Activated T-cell treated with anti-CD3 and anti-CD28 coated beads for 4 hours (primary cell): ENCODE measurements at regions not wholly inside any gene's neighbourhood (a gene's known extent, or its start where the extent isn't known, plus 50 kb on each side); places are given as distances from the start of the nearest gene placed in this dataset.
A peak's percentile ranks its signal among the peaks of the same experiment; 100 is the strongest.

Experiments used
- DNase-seq: peaks from one replicate; pipeline ENCODE4 v3.0.0-alpha.2; 2020

- no peak for DNase-seq
Observed at GRCh38 chr11:27187848-27188621, 147.4 kb downstream of the BBOX1 start.

DNA sequence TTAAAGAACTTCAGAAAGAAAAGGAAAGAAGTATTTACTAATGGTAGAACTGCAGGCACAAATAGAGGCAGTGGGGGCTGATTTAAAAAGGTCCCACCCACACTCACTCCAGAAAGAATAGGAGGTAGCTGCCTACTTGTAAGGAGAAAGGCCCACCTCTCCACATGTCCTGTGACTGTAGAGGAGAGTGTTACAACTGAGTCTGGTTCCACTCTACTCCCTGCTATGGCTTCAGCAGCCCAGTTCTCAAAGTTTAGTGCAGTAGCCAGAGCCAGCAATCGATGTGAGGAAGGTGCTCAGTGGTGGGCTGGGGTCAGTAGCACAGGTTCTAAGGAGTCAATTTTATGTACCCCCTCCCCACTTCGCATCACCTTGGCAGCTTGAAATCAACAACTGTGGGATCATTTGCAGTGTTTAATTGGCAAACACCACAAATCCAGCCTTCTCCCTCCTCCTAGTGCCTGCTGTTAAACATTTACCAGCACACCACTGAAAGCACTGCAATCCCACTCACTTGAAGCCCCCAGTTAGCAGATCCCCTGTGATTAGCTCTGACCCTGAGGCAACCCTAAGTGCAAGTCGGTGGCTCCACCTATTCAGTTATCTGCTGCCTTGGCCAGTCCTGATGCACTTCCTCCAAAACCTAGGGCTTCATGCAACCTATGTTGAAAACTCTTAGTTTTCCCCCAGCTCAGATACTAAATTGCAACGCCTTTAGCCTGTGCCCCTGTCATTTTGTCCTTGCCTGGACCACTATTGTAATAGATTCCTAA lies 146.6 kb downstream of the BBOX1 start:
- DNase-seq, result no peak

GRCh38 chr11:27186580-27186979 lies 146.0 kb downstream of the BBOX1 start:
- DNase-seq, result no peak

- no peak for DNase-seq
Observed at GRCh38 chr11:27184458-27185312, 144.1 kb downstream of the BBOX1 start.

DNA sequence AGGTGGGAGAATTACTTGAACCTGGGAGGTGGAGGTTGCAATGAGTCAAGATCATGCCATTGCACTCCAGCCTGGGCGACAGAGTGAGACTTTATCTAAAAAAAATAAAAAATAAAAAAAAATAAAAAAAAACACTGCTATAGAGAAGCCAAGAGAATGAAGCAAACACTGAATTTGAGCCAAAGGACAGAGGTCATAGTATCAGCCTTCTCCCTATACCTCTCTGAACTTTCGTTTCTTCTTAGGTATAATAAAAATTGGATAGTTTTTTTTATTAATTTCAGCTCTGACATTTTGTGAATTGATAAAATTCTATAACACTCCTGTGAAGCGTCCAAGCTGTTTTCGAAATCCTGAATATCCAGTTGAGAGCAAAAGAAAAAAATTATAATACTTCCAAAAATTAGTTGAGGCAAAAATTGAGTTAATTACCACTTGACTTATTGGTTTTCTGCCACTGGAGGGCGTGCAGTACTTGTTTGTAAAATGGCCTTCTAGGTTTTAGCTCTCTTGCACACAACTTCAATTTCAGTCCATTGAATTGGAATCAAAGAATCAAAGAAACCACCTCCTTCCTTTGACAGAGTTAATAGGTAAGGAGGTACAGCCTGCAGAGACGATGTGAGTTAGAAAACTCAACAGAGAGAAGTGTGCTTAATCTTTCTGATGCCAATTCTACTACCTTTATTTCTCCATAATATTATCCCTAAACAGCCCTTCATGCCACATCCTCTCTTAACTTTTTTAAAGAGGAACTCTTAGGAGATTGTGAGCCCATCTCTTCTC lies 143.2 kb downstream of the BBOX1 start:
- DNase-seq, result peak; percentile 5

DNA sequence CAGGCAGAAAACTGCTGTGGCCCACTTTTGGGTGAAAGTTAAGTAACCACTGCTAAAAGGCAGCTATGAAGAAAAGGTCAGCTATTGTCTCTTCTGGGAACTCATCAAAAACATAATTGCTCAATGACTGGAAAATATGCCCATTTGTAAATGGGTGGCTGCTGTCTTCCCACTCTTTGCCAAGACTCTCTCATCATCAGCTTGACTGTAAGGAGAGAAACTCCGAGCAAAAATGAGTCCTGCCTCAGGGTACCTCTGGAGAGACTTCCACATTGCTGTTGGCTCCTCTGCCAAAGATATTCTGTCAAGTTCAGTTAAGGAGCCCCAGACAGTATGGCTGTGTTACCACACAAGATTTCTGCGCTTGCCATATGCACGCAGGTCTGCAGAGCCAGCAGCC lies 138.7 kb downstream of the BBOX1 start:
- no peak for DNase-seq

DNA sequence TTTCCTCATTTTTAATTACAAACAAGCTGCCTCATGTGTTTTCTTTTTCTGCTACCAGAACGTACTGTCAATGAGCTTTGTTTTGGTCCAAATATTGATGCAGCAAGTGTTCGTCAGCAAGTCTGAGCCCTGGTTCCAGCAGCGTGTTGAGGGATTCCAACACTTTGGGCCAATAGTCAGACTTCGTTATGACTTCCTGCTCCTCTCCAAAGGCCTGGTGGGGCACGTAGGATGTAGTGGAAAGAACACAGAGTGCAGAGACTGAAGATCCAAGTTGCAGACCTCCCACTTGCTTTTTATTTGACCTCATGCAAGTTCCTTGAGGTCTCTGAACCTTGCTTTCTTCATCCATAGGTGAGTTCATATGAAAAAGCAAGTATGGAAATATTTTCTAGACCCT lies 138.2 kb downstream of the BBOX1 start:
- DNase-seq, result no peak
